DOHH2 (cell line): ENCODE measurements at regions not wholly inside any gene's neighbourhood (a gene's known extent, or its start where the extent isn't known, plus 50 kb on each side); places are given as distances from the start of the nearest gene placed in this dataset.

ENCODE experiments used
- CTCF ChIP-seq: fragments of 200-600 bp; sonication (generic); IDR thresholded peaks from one replicate; pipeline ENCODE4 v1.5.1; 2014; ENCODE audit warnings: antibody characterized with exemption, mild to moderate bottlenecking, low read depth, low read length; ENCODE audit not compliant: poor library complexity, severe bottlenecking
- EZH2phosphoT487 ChIP-seq: fragments of 200-600 bp; sonication (generic); IDR thresholded peaks from 2 replicates; pipeline ENCODE4 v1.6.1; 2017; ENCODE audit warnings: borderline replicate concordance, mild to moderate bottlenecking, antibody characterized with exemption, low read length, moderate library complexity, mixed read lengths

GRCh38 chr4:69360271-69360670 lies 80.0 kb downstream of the UGT2B28 start:
- no peak for TF ChIP-seq CTCF
- no peak for TF ChIP-seq EZH2phosphoT487
